ENCODE measurements at regions not wholly inside any gene's neighbourhood (a gene's known extent, or its start where the extent isn't known, plus 50 kb on each side); places are given as distances from the start of the nearest gene placed in this dataset.

DNA sequence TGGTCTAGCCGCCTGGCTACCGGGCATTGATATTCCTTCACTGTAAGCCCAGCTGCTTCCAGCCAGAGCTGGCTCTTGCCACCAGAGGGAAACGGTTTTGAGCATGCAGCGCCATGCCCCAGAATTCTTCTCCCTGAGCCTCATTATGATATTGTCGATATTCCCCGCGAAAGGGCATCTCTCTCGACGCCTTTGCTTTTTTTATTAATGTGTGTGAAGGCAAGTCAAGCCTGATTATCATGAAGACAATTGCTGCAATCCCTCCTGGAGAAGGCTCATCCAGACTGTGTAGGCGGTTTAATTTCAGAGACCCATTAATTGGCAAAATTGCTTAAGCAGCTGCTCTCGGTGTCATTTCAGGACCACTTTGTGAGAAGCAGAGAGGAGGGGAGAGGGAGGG, 321.2 kb upstream of the TLE3 start:
- TF ChIP-seq MYC (IDR thresholded peaks at IDR 0.05; ENCODE audit: low read depth, low read length) (no peak), POLR2A (IDR thresholded peaks at IDR 0.05; ENCODE audit: extremely low read depth, insufficient read length) (no peak)
- TF ChIP-seq, protein P1, sequence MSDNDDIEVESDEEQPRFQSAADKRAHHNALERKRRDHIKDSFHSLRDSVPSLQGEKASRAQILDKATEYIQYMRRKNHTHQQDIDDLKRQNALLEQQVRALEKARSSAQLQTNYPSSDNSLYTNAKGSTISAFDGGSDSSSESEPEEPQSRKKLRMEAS (IDR thresholded peaks at IDR 0.05; ENCODE audit: low read depth, low read length), result no peak
- TF ChIP-seq, protein P2, sequence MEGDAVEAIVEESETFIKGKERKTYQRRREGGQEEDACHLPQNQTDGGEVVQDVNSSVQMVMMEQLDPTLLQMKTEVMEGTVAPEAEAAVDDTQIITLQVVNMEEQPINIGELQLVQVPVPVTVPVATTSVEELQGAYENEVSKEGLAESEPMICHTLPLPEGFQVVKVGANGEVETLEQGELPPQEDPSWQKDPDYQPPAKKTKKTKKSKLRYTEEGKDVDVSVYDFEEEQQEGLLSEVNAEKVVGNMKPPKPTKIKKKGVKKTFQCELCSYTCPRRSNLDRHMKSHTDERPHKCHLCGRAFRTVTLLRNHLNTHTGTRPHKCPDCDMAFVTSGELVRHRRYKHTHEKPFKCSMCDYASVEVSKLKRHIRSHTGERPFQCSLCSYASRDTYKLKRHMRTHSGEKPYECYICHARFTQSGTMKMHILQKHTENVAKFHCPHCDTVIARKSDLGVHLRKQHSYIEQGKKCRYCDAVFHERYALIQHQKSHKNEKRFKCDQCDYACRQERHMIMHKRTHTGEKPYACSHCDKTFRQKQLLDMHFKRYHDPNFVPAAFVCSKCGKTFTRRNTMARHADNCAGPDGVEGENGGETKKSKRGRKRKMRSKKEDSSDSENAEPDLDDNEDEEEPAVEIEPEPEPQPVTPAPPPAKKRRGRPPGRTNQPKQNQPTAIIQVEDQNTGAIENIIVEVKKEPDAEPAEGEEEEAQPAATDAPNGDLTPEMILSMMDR (IDR thresholded peaks at IDR 0.05; ENCODE audit: low read depth, low read length), result no peak
- DNase-seq (ENCODE audit: low read depth), result no peak

DNA sequence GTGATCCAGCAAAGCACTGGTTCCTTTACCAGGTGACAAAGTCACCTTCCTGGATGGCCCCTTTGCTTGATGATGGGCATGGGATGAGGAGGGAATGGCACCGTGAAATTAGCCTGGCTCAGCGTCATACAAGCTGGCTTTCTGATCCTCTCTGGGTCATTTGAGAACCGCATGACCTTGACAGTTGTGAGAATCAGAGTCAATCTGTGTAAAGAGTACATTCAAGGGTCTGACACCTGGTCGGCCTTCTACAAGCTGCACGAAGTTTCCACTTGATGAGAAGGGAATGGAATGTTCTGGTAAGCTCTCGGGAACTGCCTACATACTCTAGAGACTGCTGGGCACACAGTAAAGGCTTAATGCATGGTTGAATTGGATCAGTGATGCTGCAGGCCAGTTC, 319.8 kb upstream of the TLE3 start:
- DNase-seq (ENCODE audit: low read depth), result no peak
- no peak overlapping the region for H3K4me3 ChIP-seq (ENCODE audit: low read depth, low read length)
- TF ChIP-seq MYC (IDR thresholded peaks at IDR 0.05; ENCODE audit: low read depth, low read length), result no peak

More for the DNA sequence above, 321.2 kb upstream of the TLE3 start:
- no peak overlapping the region for H3K4me3 ChIP-seq (ENCODE audit: low read depth, low read length)

DNA sequence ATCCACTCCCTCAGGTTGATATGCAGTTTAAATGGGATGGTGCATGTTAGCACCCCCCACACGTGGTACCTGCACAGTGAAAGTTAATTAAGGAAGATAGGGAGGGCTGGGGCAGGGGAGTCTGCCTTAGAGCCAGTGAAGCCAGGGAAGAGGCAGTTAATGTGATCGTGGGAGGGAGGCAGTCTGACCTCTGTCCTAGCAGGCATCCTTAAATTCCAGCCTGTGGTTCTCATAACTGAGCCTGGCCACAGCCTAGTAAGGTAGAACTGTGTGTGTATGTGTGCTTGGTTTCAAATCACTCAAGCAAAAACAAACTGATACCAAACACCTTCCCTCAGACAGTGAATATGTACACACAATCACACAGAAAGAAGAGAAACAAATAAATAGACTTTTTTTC, 319.1 kb upstream of the TLE3 start:
- TF ChIP-seq, protein P2 (IDR thresholded peaks at IDR 0.05; ENCODE audit: low read depth, low read length), result no peak
- TF ChIP-seq MYC (IDR thresholded peaks at IDR 0.05; ENCODE audit: low read depth, low read length), result no peak
- TF ChIP-seq POLR2A (IDR thresholded peaks at IDR 0.05; ENCODE audit: extremely low read depth, insufficient read length), result no peak
- TF ChIP-seq, protein P1 (IDR thresholded peaks at IDR 0.05; ENCODE audit: low read depth, low read length), result no peak
- DNase-seq (ENCODE audit: low read depth), result no peak
- H3K4me3 ChIP-seq (ENCODE audit: low read depth, low read length), result no peak overlapping the region

DNA sequence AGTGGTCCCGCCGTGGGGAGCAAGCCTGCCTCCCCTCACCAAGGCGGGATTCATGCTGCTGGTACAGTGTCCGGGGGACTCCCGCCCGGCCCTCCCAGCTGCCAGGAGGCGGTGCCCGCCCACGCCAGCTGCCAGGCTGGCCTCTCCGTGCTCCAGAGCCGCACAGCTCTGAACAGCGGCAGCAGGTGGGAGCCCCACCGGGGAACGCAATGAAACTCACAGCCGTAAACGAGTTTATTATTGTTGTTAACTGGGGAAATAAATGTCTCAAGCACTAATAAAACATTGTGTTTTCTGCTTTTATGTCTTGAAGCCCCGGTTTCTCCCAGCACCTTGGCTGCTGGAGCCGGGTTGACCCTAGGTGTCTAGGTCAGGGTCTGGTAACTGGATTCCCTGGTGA, 317.7 kb upstream of the TLE3 start:
- no peak overlapping the region for H3K4me3 ChIP-seq (ENCODE audit: low read depth, low read length)
- TF ChIP-seq, protein P1 (IDR thresholded peaks at IDR 0.05; ENCODE audit: low read depth, low read length), result no peak
- TF ChIP-seq, protein P2 (IDR thresholded peaks at IDR 0.05; ENCODE audit: low read depth, low read length), result no peak
- TF ChIP-seq POLR2A (IDR thresholded peaks at IDR 0.05; ENCODE audit: extremely low read depth, insufficient read length) (no peak), MYC (IDR thresholded peaks at IDR 0.05; ENCODE audit: low read depth, low read length) (no peak)
- DNase-seq (ENCODE audit: low read depth), result no peak

DNA sequence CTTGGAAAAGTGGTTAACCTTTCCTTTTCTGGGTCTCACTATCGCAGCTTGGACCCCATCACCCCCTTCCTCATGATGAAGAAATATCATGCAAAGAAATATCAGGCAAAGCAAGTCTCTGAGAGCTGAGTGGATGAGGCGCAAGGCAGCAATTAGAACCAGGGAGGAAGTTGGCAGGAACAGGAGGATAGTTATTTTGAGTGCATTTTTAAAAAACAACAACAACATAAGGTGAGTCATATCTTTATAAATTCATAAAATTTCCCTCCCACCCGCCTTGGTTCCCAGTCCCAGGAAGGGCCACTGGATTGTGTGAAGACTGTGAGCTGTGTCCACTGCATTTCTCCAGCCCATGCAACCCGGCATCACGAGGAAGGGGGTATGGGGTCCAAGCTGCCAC, 316.9 kb upstream of the TLE3 start:
- DNase-seq (ENCODE audit: low read depth), result no peak
- no peak overlapping the region for H3K4me3 ChIP-seq (ENCODE audit: low read depth, low read length)
- no peak for TF ChIP-seq POLR2A (IDR thresholded peaks at IDR 0.05; ENCODE audit: extremely low read depth, insufficient read length)
- TF ChIP-seq, protein P1 (IDR thresholded peaks at IDR 0.05; ENCODE audit: low read depth, low read length), result no peak
- TF ChIP-seq MYC (IDR thresholded peaks at IDR 0.05; ENCODE audit: low read depth, low read length), result no peak
- TF ChIP-seq, protein P2 (IDR thresholded peaks at IDR 0.05; ENCODE audit: low read depth, low read length), result no peak

DNA sequence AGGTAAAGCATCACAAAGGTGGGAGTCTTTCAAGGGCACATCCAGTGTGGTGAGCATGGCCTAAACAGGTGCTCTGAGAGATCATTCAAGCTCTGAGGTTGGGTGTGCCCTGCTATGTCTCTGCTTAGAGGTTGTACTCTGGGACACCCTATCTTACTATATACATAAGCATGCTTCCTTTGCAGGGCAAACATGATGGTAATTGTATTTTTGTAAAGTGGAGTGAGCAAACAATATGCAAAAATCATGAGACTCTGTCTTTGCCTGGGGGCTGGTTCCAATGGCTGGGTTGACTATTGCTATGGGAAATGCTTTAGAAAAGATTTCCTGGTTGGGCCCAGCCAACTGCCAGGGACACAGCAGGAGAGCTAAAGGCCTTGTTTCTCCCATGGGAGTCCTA, 315.1 kb upstream of the TLE3 start:
- H3K4me3 ChIP-seq (ENCODE audit: low read depth, low read length), result no peak overlapping the region
- DNase-seq (ENCODE audit: low read depth), result no peak
- TF ChIP-seq MYC (IDR thresholded peaks at IDR 0.05; ENCODE audit: low read depth, low read length), result no peak
- TF ChIP-seq POLR2A (IDR thresholded peaks at IDR 0.05; ENCODE audit: extremely low read depth, insufficient read length), result no peak
- TF ChIP-seq, protein P2 (IDR thresholded peaks at IDR 0.05; ENCODE audit: low read depth, low read length), result no peak
- TF ChIP-seq, protein P1 (IDR thresholded peaks at IDR 0.05; ENCODE audit: low read depth, low read length), result no peak
